Transverse colon (tissue), 4 donors: ENCODE measurements at regions not wholly inside any gene's neighbourhood (a gene's known extent, or its start where the extent isn't known, plus 50 kb on each side); places are given as distances from the start of the nearest gene placed in this dataset.

ENCODE experiments used
- CTCF ChIP-seq, 5 experiments: fragments of 200-600 bp in 3 of 5; fragments of 450-650 bp in 2 of 5; sonication (generic) in 3 of 5; IDR thresholded peaks; 1 replicate in 2 of 5; 2 replicates in 3 of 5; pipeline ENCODE4 v1.5.1; 2016 to 2017; ENCODE audit warnings: antibody characterized with exemption in 5 of 5, inconsistent platforms in 3 of 5, mild to moderate bottlenecking in 2 of 5, moderate library complexity in 1 of 5
- EP300 ChIP-seq: sonication (generic); formaldehyde crosslinking; IDR thresholded peaks from one replicate; pipeline ENCODE4 v1.6.1; 2017; ENCODE audit warnings: antibody characterized with exemption, low read depth
- POLR2A ChIP-seq: fragments of 450-650 bp; IDR thresholded peaks from one replicate; pipeline ENCODE4 v1.6.1; 2016; ENCODE audit warnings: antibody characterized with exemption, mild to moderate bottlenecking, moderate library complexity
- POLR2AphosphoS5 ChIP-seq, 3 donors: sonication (generic); formaldehyde crosslinking; IDR thresholded peaks; one replicate each; pipeline ENCODE4 v1.6.1; 2016; ENCODE audit warnings: antibody characterized with exemption in 3 of 3

GRCh38 chr2:189927823-189928222 lies 134.7 kb downstream of the MSTN start:
- TF ChIP-seq POLR2A (no peak), CTCF (IDR thresholded peaks at IDR 0.05) (no peak), POLR2AphosphoS5 (IDR thresholded peaks at IDR 0.05) (no peak), EP300 (no peak)
